Activated CD4-positive, alpha-beta memory T cell treated with anti-CD3 and anti-CD28 coated beads for 36 hours (primary cell): ENCODE measurements at regions not wholly inside any gene's neighbourhood (a gene's known extent, or its start where the extent isn't known, plus 50 kb on each side); places are given as distances from the start of the nearest gene placed in this dataset.

Source experiments
- CTCF ChIA-PET: fragments of 350-600 bp; sonication (Branson Sonifier 250); formaldehyde crosslinking; loops from one replicate; lab custom pipeline; 2021; ENCODE audit warnings: antibody characterized with exemption, inconsistent platforms; lab: Charles Lee
- POLR2A ChIA-PET: fragments of 350-600 bp; sonication (Branson Sonifier 250); formaldehyde crosslinking; loops from one replicate; lab custom pipeline; 2021; ENCODE audit warnings: antibody characterized with exemption; lab: Charles Lee
- DNase-seq: peaks from one replicate; pipeline ENCODE4 v3.0.0-alpha.2; 2020
- H3K27ac Mint-ChIP-seq: one replicate; pipeline ENCODE4 v1.8.0; 2021; ENCODE audit warnings: mixed read lengths
- H3K27me3 Mint-ChIP-seq: one replicate; pipeline ENCODE4 v1.8.0; 2021; ENCODE audit warnings: mixed read lengths
- H3K36me3 Mint-ChIP-seq: one replicate; pipeline ENCODE4 v1.8.0; 2021; ENCODE audit warnings: mixed read lengths
- H3K4me1 Mint-ChIP-seq: one replicate; pipeline ENCODE4 v1.8.0; 2021; ENCODE audit warnings: low read depth, mixed read lengths
- H3K4me3 Mint-ChIP-seq: one replicate; pipeline ENCODE4 v1.8.0; 2021; ENCODE audit warnings: mild to moderate bottlenecking, mixed read lengths
- H3K9me3 Mint-ChIP-seq: one replicate; pipeline ENCODE4 v1.8.0; 2021; ENCODE audit warnings: mixed read lengths
- intact Hi-C: fragments of 100-400 bp; cut with micrococcal nuclease; formaldehyde crosslinking; loops from one replicate; pipeline ENCODE4 v1.15.1; 2023

- no peak overlapping the region for H3K27ac Mint-ChIP-seq
- no peak overlapping the region for H3K4me3 Mint-ChIP-seq
- H3K27me3 Mint-ChIP-seq: no peaks in the 10 kb centered on the region
- no peaks in the 10 kb centered on the region for H3K36me3 Mint-ChIP-seq
- H3K4me1 Mint-ChIP-seq: no peaks in the 10 kb centered on the region
- ChIA-PET POLR2A (no interaction called here), CTCF (no interaction called here)
- no peaks in the 10 kb centered on the region for H3K9me3 Mint-ChIP-seq
- DNase-seq: no peak
- intact Hi-C loops: no loop called here
Observed at GRCh38 chr1:81230983-81231728, 569.6 kb upstream of the ADGRL2 start.

- no peaks in the 10 kb centered on the region for H3K9me3 Mint-ChIP-seq
- no peak overlapping the region for H3K27ac Mint-ChIP-seq
Observed at GRCh38 chr1:81228926-81229325, 571.8 kb upstream of the ADGRL2 start.

DNA sequence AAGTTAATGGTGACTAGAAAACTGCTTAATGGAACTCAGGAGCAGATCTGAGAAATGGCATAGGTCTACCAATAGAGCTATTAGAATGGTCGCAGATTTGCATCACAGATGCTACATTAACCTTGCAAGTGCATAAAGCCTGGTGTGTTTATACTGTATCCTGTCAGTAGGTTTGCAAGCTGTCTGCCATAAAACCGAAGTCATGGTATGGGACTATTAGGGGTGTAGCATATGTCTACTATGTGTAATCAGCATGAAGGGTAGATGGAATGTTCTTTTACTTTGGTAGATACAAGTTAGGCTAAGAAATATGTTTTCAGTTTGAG is 574.2 kb upstream of the ADGRL2 start:
- Mint-ChIP-seq H3K4me3 (no peak overlapping the region), H3K4me1 (no peaks in the 10 kb centered on the region), H3K9me3 (no peaks in the 10 kb centered on the region), H3K36me3 (no peaks in the 10 kb centered on the region), H3K27me3 (no peaks in the 10 kb centered on the region), H3K27ac (no peak overlapping the region)
- ChIA-PET CTCF (no interaction called here), POLR2A (no interaction called here)
- no peak for DNase-seq
- intact Hi-C loops: no loop called here

More at GRCh38 chr1:81228926-81229325, 571.8 kb upstream of the ADGRL2 start:
- Mint-ChIP-seq H3K36me3 (no peaks in the 10 kb centered on the region), H3K4me3 (no peak overlapping the region), H3K4me1 (no peaks in the 10 kb centered on the region), H3K27me3 (no peaks in the 10 kb centered on the region)
- CTCF ChIA-PET: no interaction called here
- intact Hi-C loops: no loop called here
- POLR2A ChIA-PET: no interaction called here
- no peak for DNase-seq

GRCh38 chr1:81225789-81226602 is 574.7 kb upstream of the ADGRL2 start:
- CTCF ChIA-PET: no interaction called here
- Mint-ChIP-seq H3K27me3 (no peaks in the 10 kb centered on the region), H3K4me1 (no peaks in the 10 kb centered on the region), H3K27ac (no peak overlapping the region), H3K4me3 (no peak overlapping the region), H3K9me3 (peaks cover 2% of the 10 kb centered on the region), H3K36me3 (no peaks in the 10 kb centered on the region)
- no peak for DNase-seq
- intact Hi-C loops: no loop called here
- POLR2A ChIA-PET: no interaction called here

DNA sequence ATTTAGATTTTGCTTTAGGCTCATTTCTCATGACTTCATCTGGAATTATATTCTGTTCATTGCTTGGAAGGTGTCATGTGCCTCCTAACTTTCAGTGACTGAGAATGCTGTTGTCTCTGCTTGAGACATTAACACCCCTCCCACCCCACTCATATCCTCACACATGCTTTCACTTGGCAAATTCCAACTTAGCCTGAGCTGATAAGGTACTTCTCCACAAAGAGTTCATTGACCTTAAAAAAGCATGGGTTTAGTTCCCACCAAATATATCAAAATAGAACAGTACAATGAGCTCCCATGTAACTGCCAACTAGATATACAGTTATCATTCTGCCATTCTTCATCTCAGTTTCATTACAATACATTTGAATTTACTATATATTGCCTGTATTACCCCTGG is 576.5 kb upstream of the ADGRL2 start:
- H3K4me3 Mint-ChIP-seq: no peak overlapping the region
- H3K9me3 Mint-ChIP-seq: peaks cover 2% of the 10 kb centered on the region
- intact Hi-C loops: no loop called here
- ChIA-PET CTCF (no interaction called here), POLR2A (no interaction called here)
- no peaks in the 10 kb centered on the region for H3K27me3 Mint-ChIP-seq
- H3K36me3 Mint-ChIP-seq: no peaks in the 10 kb centered on the region
- no peak for DNase-seq
- no peak overlapping the region for H3K27ac Mint-ChIP-seq
- no peaks in the 10 kb centered on the region for H3K4me1 Mint-ChIP-seq

DNA sequence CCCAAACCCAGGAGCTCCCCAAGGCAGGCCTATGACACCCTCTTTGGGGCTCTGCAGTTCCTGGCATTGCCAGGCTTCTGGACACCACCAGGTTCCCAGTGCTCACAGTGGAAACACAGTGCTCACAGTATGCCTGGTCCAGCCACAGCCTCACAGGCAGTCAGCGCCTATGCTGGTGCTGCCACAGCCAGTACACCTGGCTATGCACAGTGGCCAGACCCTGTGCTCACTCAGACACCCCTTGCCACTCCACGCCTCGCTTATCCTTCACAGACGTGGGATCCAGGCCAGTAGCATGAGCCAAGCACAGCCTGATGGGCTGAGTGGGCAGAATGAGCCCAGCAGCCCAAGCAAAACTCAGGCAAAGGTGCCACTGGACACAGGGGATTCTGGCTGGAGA is 579.2 kb upstream of the ADGRL2 start:
- H3K36me3 Mint-ChIP-seq: no peaks in the 10 kb centered on the region
- ChIA-PET POLR2A (no interaction called here), CTCF (no interaction called here)
- intact Hi-C loops: no loop called here
- no peak overlapping the region for H3K4me3 Mint-ChIP-seq
- no peak overlapping the region for H3K27ac Mint-ChIP-seq
- no peaks in the 10 kb centered on the region for H3K27me3 Mint-ChIP-seq
- H3K9me3 Mint-ChIP-seq: peaks cover 2% of the 10 kb centered on the region
- DNase-seq: no peak
- H3K4me1 Mint-ChIP-seq: no peaks in the 10 kb centered on the region

GRCh38 chr1:81220614-81221071 is 580.1 kb upstream of the ADGRL2 start:
- DNase-seq: no peak
- Mint-ChIP-seq H3K4me3 (no peak overlapping the region), H3K27me3 (no peaks in the 10 kb centered on the region), H3K27ac (no peak overlapping the region), H3K4me1 (no peaks in the 10 kb centered on the region), H3K9me3 (peaks cover 2% of the 10 kb centered on the region), H3K36me3 (no peaks in the 10 kb centered on the region)
- intact Hi-C loops: no loop called here
- CTCF ChIA-PET: no interaction called here
- POLR2A ChIA-PET: no interaction called here

GRCh38 chr1:81217058-81217457 is 583.7 kb upstream of the ADGRL2 start:
- no peak for DNase-seq
- H3K27ac Mint-ChIP-seq: no peak overlapping the region
- H3K9me3 Mint-ChIP-seq: peaks cover 2% of the 10 kb centered on the region
- H3K4me3 Mint-ChIP-seq: no peak overlapping the region
- no peaks in the 10 kb centered on the region for H3K4me1 Mint-ChIP-seq
- POLR2A ChIA-PET: no interaction called here
- no peaks in the 10 kb centered on the region for H3K36me3 Mint-ChIP-seq
- CTCF ChIA-PET: no interaction called here
- no peaks in the 10 kb centered on the region for H3K27me3 Mint-ChIP-seq
- intact Hi-C loops: no loop called here

DNA sequence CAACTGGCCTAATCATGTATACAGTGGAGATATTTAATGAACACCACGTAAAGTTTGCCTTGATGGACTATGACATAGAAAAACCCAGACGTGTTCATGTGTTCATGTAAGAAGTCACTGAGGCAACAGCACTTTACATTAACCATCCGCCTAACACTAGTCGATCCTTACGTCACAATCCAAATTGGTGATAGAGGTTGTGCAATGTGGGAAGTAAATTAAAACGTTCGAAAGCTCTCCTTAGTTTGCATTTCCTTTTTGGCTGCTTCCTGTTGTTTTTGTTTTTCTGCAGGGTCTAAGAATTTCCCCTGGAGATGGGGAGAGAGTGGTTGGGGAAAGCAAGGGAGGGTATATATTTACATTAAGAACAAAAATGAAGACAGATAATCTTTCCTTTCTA is 587.5 kb upstream of the ADGRL2 start:
- CTCF ChIA-PET: no interaction called here

DNA sequence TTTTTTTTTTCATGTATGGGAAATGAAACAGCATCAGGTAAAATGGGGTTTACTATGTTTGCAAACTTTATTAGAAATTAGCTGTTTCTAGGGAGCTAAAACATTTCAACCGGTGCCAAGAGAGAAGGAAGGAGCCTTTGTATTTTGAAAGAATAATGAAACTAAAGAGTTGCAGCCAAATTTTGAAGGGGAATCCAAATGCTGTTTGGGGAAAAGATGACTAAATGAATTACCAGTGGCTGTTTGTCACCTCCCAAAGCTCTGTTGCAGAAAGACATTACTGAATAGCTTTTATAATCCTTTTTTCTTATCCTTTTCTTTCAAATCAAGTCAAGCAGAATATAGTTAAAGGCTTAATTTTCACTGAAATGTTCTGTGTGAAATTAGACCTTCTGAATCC is 591.3 kb upstream of the ADGRL2 start:
- Mint-ChIP-seq H3K9me3 (peaks cover 2% of the 10 kb centered on the region), H3K4me3 (no peak overlapping the region), H3K27ac (no peak overlapping the region), H3K27me3 (no peaks in the 10 kb centered on the region), H3K36me3 (no peaks in the 10 kb centered on the region), H3K4me1 (no peaks in the 10 kb centered on the region)
- ChIA-PET CTCF (no interaction called here), POLR2A (no interaction called here)
- intact Hi-C loops: no loop called here
- DNase-seq: no peak

More for the DNA sequence above, 587.5 kb upstream of the ADGRL2 start:
- intact Hi-C loops: no loop called here
- Mint-ChIP-seq H3K4me1 (no peaks in the 10 kb centered on the region), H3K27me3 (no peaks in the 10 kb centered on the region), H3K36me3 (no peaks in the 10 kb centered on the region), H3K9me3 (peaks cover 2% of the 10 kb centered on the region), H3K27ac (no peak overlapping the region), H3K4me3 (no peak overlapping the region)
- POLR2A ChIA-PET: no interaction called here
- no peak for DNase-seq

- DNase-seq: no peak
- H3K9me3 Mint-ChIP-seq: peaks cover 2% of the 10 kb centered on the region
- H3K27me3 Mint-ChIP-seq: no peaks in the 10 kb centered on the region
- no peaks in the 10 kb centered on the region for H3K4me1 Mint-ChIP-seq
- ChIA-PET POLR2A (no interaction called here), CTCF (no interaction called here)
- intact Hi-C loops: no loop called here
- H3K36me3 Mint-ChIP-seq: no peaks in the 10 kb centered on the region
- H3K27ac Mint-ChIP-seq: no peak overlapping the region
- no peak overlapping the region for H3K4me3 Mint-ChIP-seq
Observed at GRCh38 chr1:81208441-81208840, 592.3 kb upstream of the ADGRL2 start.

DNA sequence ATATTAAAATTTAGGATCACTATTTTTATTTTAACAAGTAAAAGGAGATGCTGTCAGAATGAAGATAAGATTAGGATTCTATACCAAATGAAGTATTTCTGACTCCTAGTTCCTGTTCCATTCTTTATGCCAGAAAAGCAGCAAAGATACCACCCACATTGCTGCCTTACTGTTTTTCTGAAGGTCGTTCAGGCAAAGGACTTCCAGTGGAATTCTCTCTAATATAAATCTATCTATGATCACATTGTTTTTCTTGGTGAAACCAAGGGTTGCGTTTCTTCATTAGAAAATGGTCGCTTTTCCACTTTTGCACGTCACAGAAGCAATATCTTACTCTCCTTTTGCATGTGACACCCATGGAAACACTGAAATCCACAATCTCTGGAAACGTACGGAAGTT is 594.8 kb upstream of the ADGRL2 start:
- H3K36me3 Mint-ChIP-seq: no peaks in the 10 kb centered on the region
- no peak for DNase-seq
- CTCF ChIA-PET: no interaction called here
- no peak overlapping the region for H3K27ac Mint-ChIP-seq
- peaks cover under 1% of the 10 kb centered on the region for H3K9me3 Mint-ChIP-seq
- H3K4me3 Mint-ChIP-seq: no peak overlapping the region
- no peaks in the 10 kb centered on the region for H3K4me1 Mint-ChIP-seq
- POLR2A ChIA-PET: no interaction called here
- H3K27me3 Mint-ChIP-seq: no peaks in the 10 kb centered on the region
- intact Hi-C loops: no loop called here

DNA sequence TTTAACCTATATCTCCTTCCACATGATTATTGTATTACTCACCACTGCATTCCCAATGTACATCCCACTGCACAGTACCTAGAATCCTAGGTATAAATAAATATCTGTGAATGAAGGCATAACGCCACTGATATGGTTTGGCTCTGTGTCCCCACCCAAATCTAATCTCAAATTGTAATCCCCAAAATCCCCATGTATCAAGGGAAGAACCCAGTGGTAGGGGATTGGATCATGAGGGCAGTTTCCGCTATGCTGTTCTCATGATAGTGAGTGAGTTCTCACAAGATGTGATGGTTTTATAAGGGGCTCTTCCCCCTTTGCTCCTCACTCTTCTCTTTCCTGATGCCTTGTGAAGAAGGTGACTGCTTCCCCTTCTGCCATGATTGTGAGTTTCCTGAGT is 599.0 kb upstream of the ADGRL2 start:
- no peak for DNase-seq
- H3K4me3 Mint-ChIP-seq: no peak overlapping the region
- H3K27me3 Mint-ChIP-seq: no peaks in the 10 kb centered on the region
- intact Hi-C loops: no loop called here
- CTCF ChIA-PET: no interaction called here
- H3K9me3 Mint-ChIP-seq: peaks cover 5% of the 10 kb centered on the region
- no peak overlapping the region for H3K27ac Mint-ChIP-seq
- H3K4me1 Mint-ChIP-seq: no peaks in the 10 kb centered on the region
- POLR2A ChIA-PET: no interaction called here
- H3K36me3 Mint-ChIP-seq: no peaks in the 10 kb centered on the region
